ENCODE measurements at regions not wholly inside any gene's neighbourhood (a gene's known extent, or its start where the extent isn't known, plus 50 kb on each side); places are given as distances from the start of the nearest gene placed in this dataset.
"Not testable (repeated sequence)": the region's sequence is repeated elsewhere in the genome, so short reads cannot be mapped to it uniquely, and the experiment has no call there.

GRCh38 chr13:100962585-100962984, 288.0 kb upstream of the TMTC4 start:
- Histone ChIP-seq H3K4me1 (peaks cover 0 to 1% (median 0%) of the 10 kb centered on the region in 10 experiments; a peak in 1 of 20 replicates), H3K4me3 (no peak overlapping the region), H3K27ac (no peak overlapping the region), H3K4me2 (no peak overlapping the region), H3K9me3 (replicated peaks in 1 of 11) (peaks cover 0 to 5% (median 0%) of the 10 kb centered on the region in 11 experiments; a peak in 1 of 22 replicates), H3K27me3 (no peaks in the 10 kb centered on the region), H3K36me3 (no peaks in the 10 kb centered on the region), H3K9ac (no peak overlapping the region), H4K20me1 (no peaks in the 10 kb centered on the region)
- no peak for TF ChIP-seq Cebpa-rat (IDR thresholded peaks at IDR 0.05)

GRCh38 chr13:100961186-100961585, 286.6 kb upstream of the TMTC4 start:
- no peak overlapping the region for H3K27ac ChIP-seq
- H3K4me3 ChIP-seq: no peak overlapping the region
- H3K36me3 ChIP-seq: no peaks in the 10 kb centered on the region
- H3K9me3 ChIP-seq (replicated peaks in 1 of 11): peaks cover 0 to 5% (median 0%) of the 10 kb centered on the region in 11 experiments; a peak in 1 of 22 replicates
- H3K4me1 ChIP-seq: peaks cover 0 to 3% (median 0%) of the 10 kb centered on the region in 10 experiments; a peak in 2 of 20 replicates
- H4K20me1 ChIP-seq: no peaks in the 10 kb centered on the region
- TF ChIP-seq Cebpa-rat (IDR thresholded peaks at IDR 0.05): no peak
- H3K4me2 ChIP-seq: no peak overlapping the region
- no peak overlapping the region for H3K9ac ChIP-seq
- H3K27me3 ChIP-seq: no peaks in the 10 kb centered on the region

- no peak for TF ChIP-seq Cebpa-rat (IDR thresholded peaks at IDR 0.05)
- Histone ChIP-seq H3K4me1 (peaks cover 0 to 3% (median 0%) of the 10 kb centered on the region in 10 experiments; a peak in 2 of 20 replicates), H3K4me3 (no peak overlapping the region), H3K27ac (no peak overlapping the region), H3K36me3 (no peaks in the 10 kb centered on the region), H3K9ac (no peak overlapping the region), H3K4me2 (no peak overlapping the region), H3K9me3 (replicated peaks in 1 of 11) (peaks cover 0 to 5% (median 0%) of the 10 kb centered on the region in 11 experiments; a peak in 1 of 22 replicates), H4K20me1 (no peaks in the 10 kb centered on the region), H3K27me3 (no peaks in the 10 kb centered on the region)
Observed at GRCh38 chr13:100958831-100959230, 284.2 kb upstream of the TMTC4 start.

- no peak for TF ChIP-seq Cebpa-rat (IDR thresholded peaks at IDR 0.05)
- Histone ChIP-seq H3K9me3 (replicated peaks in 1 of 11) (no peaks in the 10 kb centered on the region), H3K4me3 (no peak overlapping the region), H3K4me2 (peak overlapping the region in 2 of 11 experiments; percentile 10 to 17; a peak in 2 of 22 replicates), H3K27me3 (no peaks in the 10 kb centered on the region), H3K27ac (no peak overlapping the region), H3K9ac (no peak overlapping the region), H3K36me3 (no peaks in the 10 kb centered on the region), H4K20me1 (no peaks in the 10 kb centered on the region), H3K4me1 (peaks cover 0 to 3% (median 0%) of the 10 kb centered on the region in 10 experiments; a peak in 2 of 20 replicates)
Observed at GRCh38 chr13:100957741-100958140, 283.1 kb upstream of the TMTC4 start.

GRCh38 chr13:100954430-100955305, 280.1 kb upstream of the TMTC4 start:
- no peaks in the 10 kb centered on the region for H3K36me3 ChIP-seq
- no peak overlapping the region for H3K9ac ChIP-seq
- H3K27ac ChIP-seq: no peak overlapping the region
- no peak overlapping the region for H3K4me2 ChIP-seq
- no peaks in the 10 kb centered on the region for H3K27me3 ChIP-seq
- no peaks in the 10 kb centered on the region for H3K9me3 ChIP-seq (replicated peaks in 1 of 11)
- no peak overlapping the region for H3K4me3 ChIP-seq
- peak in 3 of 11 experiments; percentile 37 to 72 (median 60); a peak in 4 of 22 replicates for TF ChIP-seq Cebpa-rat (IDR thresholded peaks at IDR 0.05)
- peaks cover 0 to 3% (median 0%) of the 10 kb centered on the region in 10 experiments; a peak in 2 of 20 replicates for H3K4me1 ChIP-seq
- H4K20me1 ChIP-seq: no peaks in the 10 kb centered on the region

GRCh38 chr13:100951016-100951415, 276.4 kb upstream of the TMTC4 start:
- TF ChIP-seq Cebpa-rat (IDR thresholded peaks at IDR 0.05): no peak
- Histone ChIP-seq H3K9ac (no peak overlapping the region), H3K36me3 (no peaks in the 10 kb centered on the region), H3K4me1 (no peaks in the 10 kb centered on the region), H3K27me3 (no peaks in the 10 kb centered on the region), H3K27ac (no peak overlapping the region), H3K9me3 (replicated peaks in 1 of 11) (no peaks in the 10 kb centered on the region), H4K20me1 (no peaks in the 10 kb centered on the region), H3K4me3 (no peak overlapping the region), H3K4me2 (no peak overlapping the region)

DNA sequence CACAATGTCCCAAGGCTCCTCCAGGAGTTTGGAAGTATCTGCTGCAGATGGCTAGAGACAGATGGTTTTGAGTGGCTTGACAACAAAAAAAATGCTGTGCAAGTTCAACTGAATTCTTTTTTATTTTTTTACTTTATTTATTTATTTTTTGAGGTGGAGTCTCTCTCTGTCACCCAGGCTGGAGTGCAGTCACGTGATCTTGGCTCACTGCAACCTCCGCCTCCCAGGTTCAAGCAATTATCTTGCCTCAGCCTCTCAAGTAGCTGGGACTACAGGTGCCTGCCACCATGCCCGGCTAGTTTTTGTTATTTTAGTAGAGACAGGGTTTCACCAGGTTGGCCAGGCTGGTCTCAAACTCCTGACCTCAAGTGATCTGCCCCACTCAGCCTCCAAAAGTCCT, 274.3 kb upstream of the TMTC4 start:
- H3K4me1 ChIP-seq; H3K27ac ChIP-seq; H3K27me3 ChIP-seq; H3K4me3 ChIP-seq; H3K9ac ChIP-seq; H3K36me3 ChIP-seq; H4K20me1 ChIP-seq; H3K9me3 ChIP-seq (replicated peaks in 1 of 11); H3K4me2 ChIP-seq: not testable (repeated sequence)

DNA sequence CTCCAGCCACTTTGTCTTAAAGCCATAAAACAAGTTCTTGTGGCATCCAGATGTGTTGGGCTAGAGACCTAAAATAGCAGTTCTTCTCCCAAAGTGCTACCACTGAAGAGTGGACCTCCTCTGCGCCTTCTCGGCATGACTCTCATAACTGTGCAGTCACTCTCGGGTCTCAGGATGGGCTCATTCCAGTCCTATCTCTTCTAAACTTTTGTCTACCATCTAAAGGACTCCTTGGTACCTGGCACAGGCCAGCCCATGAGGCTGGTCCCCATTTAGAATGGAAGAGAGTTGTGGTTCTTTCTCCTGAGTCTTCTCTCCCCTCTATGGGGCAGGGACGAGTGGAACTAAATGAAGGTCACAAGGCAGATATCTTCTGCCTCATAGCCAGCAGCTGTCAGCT, 272.0 kb upstream of the TMTC4 start:
- no peaks in the 10 kb centered on the region for H3K36me3 ChIP-seq
- no peak overlapping the region for H3K4me3 ChIP-seq
- no peaks in the 10 kb centered on the region for H3K27me3 ChIP-seq
- no peak overlapping the region for H3K27ac ChIP-seq
- H3K9me3 ChIP-seq (replicated peaks in 1 of 11): no peaks in the 10 kb centered on the region
- no peaks in the 10 kb centered on the region for H4K20me1 ChIP-seq
- H3K4me2 ChIP-seq: no peak overlapping the region
- no peak for TF ChIP-seq Cebpa-rat (IDR thresholded peaks at IDR 0.05)
- no peak overlapping the region for H3K9ac ChIP-seq
- no peaks in the 10 kb centered on the region for H3K4me1 ChIP-seq

DNA sequence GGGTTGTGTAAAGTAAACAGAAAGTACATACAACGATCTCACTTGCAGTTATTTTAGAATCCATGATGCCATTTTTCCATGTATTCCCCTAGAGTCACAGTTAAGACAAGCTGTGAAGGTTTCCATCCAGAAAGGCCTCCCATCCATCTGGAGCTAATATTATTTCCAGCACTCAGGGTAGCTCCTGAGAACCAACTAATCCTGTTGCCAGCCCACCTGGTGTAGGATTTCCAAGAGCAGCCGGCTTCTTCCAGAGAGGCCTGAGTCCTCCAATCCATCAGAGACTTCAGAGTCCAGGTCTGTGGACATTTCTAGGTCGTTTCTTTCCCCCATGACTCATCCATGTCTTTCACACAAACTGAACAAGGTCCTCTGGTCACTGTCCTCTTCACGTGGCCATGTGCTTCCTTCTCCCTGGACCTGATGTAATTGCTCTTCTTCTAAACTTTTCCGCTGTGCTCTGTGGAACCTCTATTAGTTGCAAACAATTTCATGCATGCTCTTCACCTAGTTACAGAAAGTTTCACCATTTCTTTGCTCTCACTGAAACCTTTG, 270.3 kb upstream of the TMTC4 start:
- H3K27me3 ChIP-seq: no peaks in the 10 kb centered on the region
- no peaks in the 10 kb centered on the region for H3K9me3 ChIP-seq (replicated peaks in 1 of 11)
- H3K27ac ChIP-seq: no peak overlapping the region
- H4K20me1 ChIP-seq: no peaks in the 10 kb centered on the region
- no peak overlapping the region for H3K4me2 ChIP-seq
- no peak overlapping the region for H3K4me3 ChIP-seq
- no peak for TF ChIP-seq Cebpa-rat (IDR thresholded peaks at IDR 0.05)
- no peak overlapping the region for H3K9ac ChIP-seq
- no peaks in the 10 kb centered on the region for H3K36me3 ChIP-seq
- no peaks in the 10 kb centered on the region for H3K4me1 ChIP-seq
